ENCODE measurements at regions not wholly inside any gene's neighbourhood (a gene's known extent, or its start where the extent isn't known, plus 50 kb on each side); places are given as distances from the start of the nearest gene placed in this dataset.

GRCh38 chr3:112412494-112412893, 79.5 kb downstream of the CD200 start:
- no peaks in the 10 kb centered on the region for H3K27me3 Mint-ChIP-seq (ENCODE audit: low read depth)
- no peaks in the 10 kb centered on the region for H3K4me1 Mint-ChIP-seq

GRCh38 chr3:112413074-112413473, 80.1 kb downstream of the CD200 start:
- Mint-ChIP-seq H3K27ac (ENCODE audit: unreplicated experiment) (no peak overlapping the region), H3K36me3 (ENCODE audit: low read depth) (peaks cover 7% of the 10 kb centered on the region), H3K4me3 (no peak overlapping the region), H3K4me1 (no peaks in the 10 kb centered on the region), H3K27me3 (ENCODE audit: low read depth) (no peaks in the 10 kb centered on the region), H3K9me3 (peaks cover 12% of the 10 kb centered on the region)
- TF ChIP-seq, protein P1, sequence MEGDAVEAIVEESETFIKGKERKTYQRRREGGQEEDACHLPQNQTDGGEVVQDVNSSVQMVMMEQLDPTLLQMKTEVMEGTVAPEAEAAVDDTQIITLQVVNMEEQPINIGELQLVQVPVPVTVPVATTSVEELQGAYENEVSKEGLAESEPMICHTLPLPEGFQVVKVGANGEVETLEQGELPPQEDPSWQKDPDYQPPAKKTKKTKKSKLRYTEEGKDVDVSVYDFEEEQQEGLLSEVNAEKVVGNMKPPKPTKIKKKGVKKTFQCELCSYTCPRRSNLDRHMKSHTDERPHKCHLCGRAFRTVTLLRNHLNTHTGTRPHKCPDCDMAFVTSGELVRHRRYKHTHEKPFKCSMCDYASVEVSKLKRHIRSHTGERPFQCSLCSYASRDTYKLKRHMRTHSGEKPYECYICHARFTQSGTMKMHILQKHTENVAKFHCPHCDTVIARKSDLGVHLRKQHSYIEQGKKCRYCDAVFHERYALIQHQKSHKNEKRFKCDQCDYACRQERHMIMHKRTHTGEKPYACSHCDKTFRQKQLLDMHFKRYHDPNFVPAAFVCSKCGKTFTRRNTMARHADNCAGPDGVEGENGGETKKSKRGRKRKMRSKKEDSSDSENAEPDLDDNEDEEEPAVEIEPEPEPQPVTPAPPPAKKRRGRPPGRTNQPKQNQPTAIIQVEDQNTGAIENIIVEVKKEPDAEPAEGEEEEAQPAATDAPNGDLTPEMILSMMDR (conservative IDR thresholded peaks at IDR 0.05), result no peak
- no peak for DNase-seq (ENCODE audit: low read depth, low spot score)

More at GRCh38 chr3:112412494-112412893, 79.5 kb downstream of the CD200 start:
- no peak overlapping the region for H3K4me3 Mint-ChIP-seq
- peaks cover 7% of the 10 kb centered on the region for H3K36me3 Mint-ChIP-seq (ENCODE audit: low read depth)
- no peak overlapping the region for H3K27ac Mint-ChIP-seq (ENCODE audit: unreplicated experiment)
- no peak for DNase-seq (ENCODE audit: low read depth, low spot score)
- H3K9me3 Mint-ChIP-seq, result peaks cover 12% of the 10 kb centered on the region
- TF ChIP-seq, protein P1 (conservative IDR thresholded peaks at IDR 0.05), result no peak

- TF ChIP-seq, protein P1 (conservative IDR thresholded peaks at IDR 0.05), result no peak
- H3K27ac Mint-ChIP-seq (ENCODE audit: unreplicated experiment), result peak overlapping the region; percentile 35
- DNase-seq (ENCODE audit: low read depth, low spot score), result no peak
- no peaks in the 10 kb centered on the region for H3K27me3 Mint-ChIP-seq (ENCODE audit: low read depth)
- H3K4me1 Mint-ChIP-seq, result no peaks in the 10 kb centered on the region
- no peak overlapping the region for H3K4me3 Mint-ChIP-seq
- peaks cover 7% of the 10 kb centered on the region for H3K36me3 Mint-ChIP-seq (ENCODE audit: low read depth)
- H3K9me3 Mint-ChIP-seq, result peaks cover 12% of the 10 kb centered on the region
Measured at GRCh38 chr3:112413722-112414121, 80.8 kb downstream of the CD200 start.

Measured in neural crest cell (in vitro differentiated cells).